ENCODE measurements at regions not wholly inside any gene's neighbourhood (a gene's known extent, or its start where the extent isn't known, plus 50 kb on each side); places are given as distances from the start of the nearest gene placed in this dataset.

GRCh38 chr16:86906623-86907022 lies 328.3 kb downstream of the FOXL1 start:
- TF ChIP-seq EZH2 (optimal IDR thresholded peaks at IDR 0.05; ENCODE audit: low read depth, low read length) (no peak), CTCF (IDR thresholded peaks at IDR 0.05; ENCODE audit: low read length) (no peak), EZH2phosphoT487 (IDR thresholded peaks at IDR 0.05; ENCODE audit: low read length) (no peak)
